NB4 (cell line): ENCODE measurements at regions not wholly inside any gene's neighbourhood (a gene's known extent, or its start where the extent isn't known, plus 50 kb on each side); places are given as distances from the start of the nearest gene placed in this dataset.
"Not testable (repeated sequence)": the region's sequence is repeated elsewhere in the genome, so short reads cannot be mapped to it uniquely, and the experiment has no call there.

Source experiments
- DNase-seq: peaks from one replicate; pipeline ENCODE4 v3.0.0; 2010; ENCODE audit warnings: low read depth
- H3K4me3 ChIP-seq: one replicate; pipeline ENCODE4 v1.5.1; 2011; ENCODE audit warnings: mild to moderate bottlenecking, low read depth, low read length, moderate library complexity
- MYC ChIP-seq: IDR thresholded peaks from 2 replicates; pipeline ENCODE4 v1.6.1; 2011; ENCODE audit warnings: low read depth, low read length
- POLR2A ChIP-seq: IDR thresholded peaks from 2 replicates; pipeline ENCODE4 v1.6.1; 2011; ENCODE audit warnings: mild to moderate bottlenecking; ENCODE audit not compliant: insufficient read length; ENCODE audit errors: extremely low read depth
- TF ChIP-seq, protein P1 (sequence below): IDR thresholded peaks from 2 replicates; pipeline ENCODE4 v1.6.1; 2011; ENCODE audit warnings: low read depth, low read length
- TF ChIP-seq, protein P2 (sequence below): IDR thresholded peaks from one replicate; pipeline ENCODE4 v1.5.1; 2012; ENCODE audit warnings: low read depth, low read length

GRCh38 chr18:28267878-28268625 lies 91.1 kb upstream of the CDH2 start:
- TF ChIP-seq, protein P1, sequence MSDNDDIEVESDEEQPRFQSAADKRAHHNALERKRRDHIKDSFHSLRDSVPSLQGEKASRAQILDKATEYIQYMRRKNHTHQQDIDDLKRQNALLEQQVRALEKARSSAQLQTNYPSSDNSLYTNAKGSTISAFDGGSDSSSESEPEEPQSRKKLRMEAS = no peak
- TF ChIP-seq, protein P2, sequence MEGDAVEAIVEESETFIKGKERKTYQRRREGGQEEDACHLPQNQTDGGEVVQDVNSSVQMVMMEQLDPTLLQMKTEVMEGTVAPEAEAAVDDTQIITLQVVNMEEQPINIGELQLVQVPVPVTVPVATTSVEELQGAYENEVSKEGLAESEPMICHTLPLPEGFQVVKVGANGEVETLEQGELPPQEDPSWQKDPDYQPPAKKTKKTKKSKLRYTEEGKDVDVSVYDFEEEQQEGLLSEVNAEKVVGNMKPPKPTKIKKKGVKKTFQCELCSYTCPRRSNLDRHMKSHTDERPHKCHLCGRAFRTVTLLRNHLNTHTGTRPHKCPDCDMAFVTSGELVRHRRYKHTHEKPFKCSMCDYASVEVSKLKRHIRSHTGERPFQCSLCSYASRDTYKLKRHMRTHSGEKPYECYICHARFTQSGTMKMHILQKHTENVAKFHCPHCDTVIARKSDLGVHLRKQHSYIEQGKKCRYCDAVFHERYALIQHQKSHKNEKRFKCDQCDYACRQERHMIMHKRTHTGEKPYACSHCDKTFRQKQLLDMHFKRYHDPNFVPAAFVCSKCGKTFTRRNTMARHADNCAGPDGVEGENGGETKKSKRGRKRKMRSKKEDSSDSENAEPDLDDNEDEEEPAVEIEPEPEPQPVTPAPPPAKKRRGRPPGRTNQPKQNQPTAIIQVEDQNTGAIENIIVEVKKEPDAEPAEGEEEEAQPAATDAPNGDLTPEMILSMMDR = no peak
- no peak for TF ChIP-seq POLR2A
- no peak for TF ChIP-seq MYC
- H3K4me3 ChIP-seq = no peak overlapping the region
- no peak for DNase-seq

- TF ChIP-seq, protein P2 = no peak
- TF ChIP-seq POLR2A (no peak), MYC (no peak)
- TF ChIP-seq, protein P1 = no peak
- no peak overlapping the region for H3K4me3 ChIP-seq
- no peak for DNase-seq
Measured at GRCh38 chr18:28267276-28267675, 90.3 kb upstream of the CDH2 start.

DNA sequence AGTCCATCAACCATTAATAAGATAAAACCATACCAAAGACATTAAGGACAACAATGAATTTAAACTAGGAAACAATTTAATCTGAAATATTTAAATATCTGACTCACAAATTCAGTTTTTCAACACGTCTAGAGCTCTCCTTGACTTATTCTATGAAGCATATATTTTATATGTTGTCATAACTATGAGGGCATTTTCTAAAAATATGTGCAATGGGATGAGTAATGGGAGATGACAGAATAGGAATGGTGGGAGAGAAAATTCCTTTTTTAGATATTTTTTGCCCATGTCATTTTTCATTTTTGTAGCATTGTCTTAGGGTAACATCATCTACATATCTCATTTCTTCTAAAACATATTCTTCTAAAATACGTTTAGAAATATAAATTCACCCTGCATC lies 79.2 kb upstream of the CDH2 start:
- no peak for DNase-seq
- H3K4me3 ChIP-seq = no peak overlapping the region
- TF ChIP-seq POLR2A (no peak), MYC (no peak)
- TF ChIP-seq, protein P1 = no peak
- TF ChIP-seq, protein P2 = no peak

GRCh38 chr18:28248653-28249052 lies 71.7 kb upstream of the CDH2 start:
- DNase-seq = no peak
- TF ChIP-seq POLR2A = no peak
- no peak for TF ChIP-seq MYC
- TF ChIP-seq, protein P1 = no peak
- TF ChIP-seq, protein P2 = no peak
- no peak overlapping the region for H3K4me3 ChIP-seq

DNA sequence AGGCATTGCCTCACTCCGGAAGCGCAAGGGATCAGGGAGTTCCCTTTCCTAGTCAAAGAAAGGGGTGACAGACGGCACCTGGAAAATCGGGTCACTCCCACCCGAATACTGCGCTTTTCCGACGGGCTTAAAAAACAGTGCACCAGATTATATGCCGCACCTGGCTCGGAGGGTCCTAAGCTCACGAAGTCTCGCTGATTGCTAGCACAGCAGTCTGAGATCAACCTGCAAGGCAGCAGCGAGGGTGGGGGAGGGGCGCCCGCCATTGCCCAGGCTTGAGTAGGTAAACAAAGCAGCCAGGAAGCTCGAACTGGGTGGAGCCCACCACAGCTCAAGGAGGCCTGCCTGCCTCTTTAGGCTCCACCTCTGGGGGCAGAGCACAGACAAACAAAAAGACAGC lies 63.7 kb upstream of the CDH2 start:
- DNase-seq, H3K4me3 ChIP-seq: not testable (repeated sequence)

- H3K4me3 ChIP-seq = no peak overlapping the region
- no peak for DNase-seq
- TF ChIP-seq MYC = no peak
- TF ChIP-seq, protein P1 = no peak
- no peak for TF ChIP-seq POLR2A
- TF ChIP-seq, protein P2 = no peak
Measured at GRCh38 chr18:28236487-28236886, 59.6 kb upstream of the CDH2 start.
